Esophagus mucosa (tissue), 1 donor: ENCODE measurements at regions not wholly inside any gene's neighbourhood (a gene's known extent, or its start where the extent isn't known, plus 50 kb on each side); places are given as distances from the start of the nearest gene placed in this dataset.
"Not testable (repeated sequence)": the region's sequence is repeated elsewhere in the genome, so short reads cannot be mapped to it uniquely, and the experiment has no call there.

Experiments
- ATAC-seq: fragments of 200-7000 bp; cut with Tn5 transposase; one replicate; pipeline ENCODE4 v1.9.1; 2020
- donor health status: DM: yes; HTN: yes; CAD: no.

DNA sequence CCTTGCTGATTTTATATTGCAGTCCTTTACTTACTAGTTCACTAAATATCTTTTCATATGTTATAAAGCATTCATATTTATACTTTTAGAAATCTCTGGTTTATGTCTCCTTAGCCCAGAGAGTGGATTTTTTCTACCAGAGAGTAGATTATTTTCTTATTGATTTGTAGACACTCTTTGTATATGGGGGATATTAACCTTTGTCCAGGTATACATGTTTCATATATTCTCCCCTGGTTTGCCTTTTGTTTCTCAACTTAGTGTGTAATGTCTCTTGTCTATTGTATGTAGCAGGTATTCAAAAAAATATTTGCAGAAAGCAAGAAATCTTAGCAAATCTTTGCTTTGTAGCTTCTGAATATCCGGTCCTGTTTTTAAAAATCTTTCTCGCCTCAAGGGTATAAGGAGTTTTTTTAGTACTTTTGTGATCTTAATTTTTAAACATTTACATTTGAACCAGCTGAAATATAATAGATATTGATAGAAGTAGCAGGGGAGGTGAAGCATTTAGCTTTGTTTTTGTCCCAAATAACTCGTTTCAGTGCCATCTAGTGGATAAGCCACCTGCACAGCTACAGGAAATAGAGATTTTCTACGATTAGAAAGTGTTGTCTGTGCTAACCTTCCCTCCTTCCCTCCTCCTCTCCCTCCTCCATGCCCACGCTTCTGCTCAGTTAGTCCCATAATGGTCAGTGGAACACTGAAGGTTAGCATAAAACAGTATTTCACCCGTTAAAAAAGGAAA, 97.0 kb downstream of the PHETA1 start:
- no peak for ATAC-seq

DNA sequence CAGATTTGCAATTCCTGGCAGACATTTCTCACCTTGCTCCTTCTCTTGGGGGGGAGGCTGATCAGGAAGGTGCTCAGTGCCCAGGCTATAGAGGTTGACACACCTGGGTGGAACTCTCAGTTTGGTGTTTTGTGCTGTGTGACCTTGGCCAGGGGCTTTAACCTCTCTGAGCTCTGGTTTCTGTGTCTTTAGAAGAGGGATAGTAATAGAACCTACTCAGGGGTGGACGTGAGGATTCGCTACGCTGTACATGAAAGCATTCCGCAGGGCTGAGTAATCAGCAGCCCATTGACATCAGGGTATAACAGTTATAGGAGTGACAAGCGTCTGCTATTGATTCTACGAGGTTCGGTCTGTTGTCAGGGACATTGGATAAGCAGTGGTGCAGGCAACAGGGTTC, 98.1 kb downstream of the PHETA1 start:
- no peak for ATAC-seq

DNA sequence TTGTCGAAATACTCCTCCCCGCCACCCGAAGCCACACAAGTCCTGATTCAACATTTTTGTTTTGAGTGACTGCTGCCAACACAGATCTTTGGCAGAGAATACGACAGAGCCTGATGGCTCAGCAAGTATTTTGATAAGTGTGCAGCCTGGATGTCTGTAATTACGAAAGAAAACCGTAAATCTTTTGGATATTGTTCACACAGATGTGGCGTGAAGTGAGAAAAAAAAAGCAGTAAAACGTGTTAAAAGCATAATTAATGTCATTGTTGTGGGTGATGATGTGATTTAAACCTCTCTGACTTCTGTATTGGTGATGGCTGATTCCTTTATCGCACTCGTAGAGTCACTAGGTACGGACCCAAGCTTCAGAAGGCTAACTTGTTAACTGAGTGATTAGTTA, 98.7 kb downstream of the PHETA1 start:
- ATAC-seq: no peak

DNA sequence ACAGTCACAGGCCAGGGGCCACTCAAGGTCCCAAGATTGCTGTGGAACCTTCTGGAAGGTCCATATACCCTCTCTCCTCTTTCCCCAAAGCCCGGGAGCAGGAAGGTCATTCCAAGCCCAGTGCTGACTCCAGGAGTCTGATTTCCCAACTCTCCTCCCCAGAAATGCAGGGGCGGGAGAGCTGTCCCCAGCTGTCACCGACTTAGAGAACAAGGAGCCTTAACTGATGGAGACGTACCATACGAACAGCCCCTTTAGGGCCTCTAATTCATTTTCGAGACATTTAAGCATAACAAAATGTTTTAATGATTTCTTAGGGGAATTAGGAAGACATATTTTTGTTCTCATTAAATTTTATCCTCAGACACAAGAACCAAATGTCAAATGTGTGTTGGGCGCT, 99.2 kb downstream of the PHETA1 start:
- ATAC-seq: no peak

DNA sequence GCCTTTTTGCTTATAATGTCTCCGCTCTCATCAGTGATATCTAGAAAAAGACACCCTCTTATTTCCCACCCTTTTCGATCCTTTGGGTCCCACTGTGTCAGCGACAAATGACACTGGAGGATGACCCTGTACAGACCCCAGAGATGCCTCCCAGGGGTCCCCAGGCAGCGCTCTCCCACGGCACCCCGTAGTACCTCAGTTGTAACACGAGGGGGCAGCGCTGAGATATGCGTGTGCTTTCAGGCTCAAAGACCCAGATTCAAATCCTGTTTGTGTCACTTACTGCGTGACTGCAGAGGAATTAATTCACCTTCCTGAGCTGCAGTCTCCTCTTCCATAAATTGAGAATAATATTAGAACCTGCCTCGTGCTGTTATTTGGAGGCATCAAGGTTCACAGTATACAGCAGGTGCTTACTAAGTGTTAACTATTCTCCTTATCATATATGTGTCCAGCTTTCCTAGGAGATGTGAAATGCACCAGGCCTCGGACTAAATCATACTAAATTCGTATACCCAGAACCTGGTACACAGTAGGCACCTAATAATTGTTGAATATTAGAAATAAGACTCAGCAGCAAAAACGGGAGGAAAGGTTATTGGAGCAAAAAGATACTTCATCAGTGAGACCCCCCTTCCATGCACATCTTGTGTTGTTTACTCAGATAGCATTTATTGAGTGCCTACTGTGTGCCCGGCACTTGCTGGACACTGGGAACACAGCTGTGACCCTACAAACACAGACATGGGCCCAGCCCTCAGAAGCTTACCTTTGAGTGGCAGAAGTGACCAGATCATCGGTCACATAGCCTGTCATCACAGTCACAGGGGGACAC, 99.9 kb downstream of the PHETA1 start:
- no peak for ATAC-seq

DNA sequence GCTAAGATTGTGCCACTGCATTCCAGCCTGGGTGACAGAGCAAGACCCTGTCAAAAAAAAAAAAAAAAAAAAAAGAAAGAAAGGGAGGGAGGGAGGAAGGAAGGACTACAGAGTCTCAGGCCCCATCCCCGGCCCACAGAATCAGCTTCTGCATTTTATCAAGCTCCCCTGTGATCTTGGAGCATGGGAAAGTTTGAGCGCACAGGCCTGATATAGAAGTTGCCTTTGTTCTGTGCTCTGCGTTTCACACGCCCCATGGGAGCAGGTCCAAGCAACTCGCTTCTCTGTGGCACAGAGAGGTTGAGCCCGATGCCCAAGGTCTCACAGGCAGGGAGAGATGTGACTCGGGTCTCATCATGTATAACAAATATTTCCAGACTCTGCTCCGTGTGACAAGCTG, 101.8 kb downstream of the PHETA1 start:
- ATAC-seq: no peak

DNA sequence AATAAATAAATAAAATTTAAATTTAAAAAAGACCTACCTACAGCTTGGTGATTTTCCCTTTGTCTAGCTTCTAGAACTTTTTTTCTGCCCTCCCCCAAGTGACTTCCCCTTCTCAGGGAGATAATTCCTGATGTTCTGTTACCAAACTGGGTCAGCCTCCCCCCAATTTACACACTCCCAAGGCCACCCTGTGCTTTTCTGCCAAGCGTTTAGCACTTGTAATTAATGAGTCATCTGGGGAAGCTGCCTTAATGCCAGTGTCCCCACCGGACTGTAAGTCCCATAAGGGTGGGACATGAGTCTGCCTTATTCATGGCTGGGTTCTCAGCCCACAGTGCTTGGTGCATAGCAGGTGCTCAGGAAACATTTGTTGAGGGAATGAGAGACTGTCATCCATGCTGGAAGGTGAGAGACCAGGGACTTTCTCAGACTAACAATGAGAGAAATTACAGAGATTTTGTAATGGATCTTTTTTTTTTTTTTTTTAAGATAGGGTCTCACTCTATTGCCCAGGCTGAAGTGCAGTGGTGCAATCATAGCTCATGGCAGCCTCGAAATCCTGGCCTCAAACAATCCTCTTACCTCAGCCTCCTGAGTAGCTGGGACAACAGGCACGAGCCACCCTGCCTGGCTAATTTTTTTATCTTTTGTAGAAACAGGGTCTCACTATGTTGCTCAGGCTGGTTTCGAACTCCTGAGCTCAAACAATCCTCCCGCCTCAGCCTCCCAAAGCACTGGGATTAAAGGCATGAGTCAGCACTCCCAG, 106.8 kb downstream of the PHETA1 start:
- no peak for ATAC-seq

DNA sequence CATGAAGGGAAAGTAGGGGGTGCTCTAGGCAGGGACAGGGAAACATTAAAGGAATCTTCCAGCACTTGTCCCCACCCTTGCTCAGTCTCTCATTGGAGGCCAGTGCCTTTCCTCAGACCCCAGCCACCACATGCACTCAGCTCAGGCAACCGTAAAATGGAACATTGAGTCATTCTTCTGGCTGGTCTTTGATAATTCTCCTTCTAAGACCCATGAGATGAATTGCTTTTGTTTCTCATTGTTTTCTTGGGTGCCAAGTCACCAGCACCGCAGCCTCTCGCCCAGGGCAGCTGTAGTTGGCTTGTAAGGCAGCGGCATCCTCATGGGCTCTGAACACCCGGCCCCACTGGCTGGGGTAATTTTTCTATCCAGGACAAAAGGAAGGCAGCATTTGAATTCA, 108.2 kb downstream of the PHETA1 start:
- ATAC-seq: no peak

DNA sequence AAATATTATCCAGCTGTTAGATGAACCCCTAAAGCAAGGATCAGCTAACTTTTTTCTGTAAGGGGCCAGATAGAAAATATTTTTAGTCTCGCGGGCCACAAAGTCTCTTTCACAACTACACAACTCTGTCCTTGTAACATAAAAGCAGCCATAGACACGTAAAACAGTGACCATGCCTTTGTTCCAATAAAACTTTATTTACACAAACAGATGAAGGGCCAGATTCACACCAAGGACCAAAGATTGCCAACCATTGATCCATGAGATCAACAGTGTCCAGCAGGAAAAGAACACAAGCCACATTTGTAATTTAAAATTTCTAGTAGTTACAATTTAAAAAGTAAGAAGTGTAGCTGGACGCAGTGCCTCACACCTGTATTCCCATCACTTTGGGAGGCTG, 109.7 kb downstream of the PHETA1 start:
- ATAC-seq: no peak

DNA sequence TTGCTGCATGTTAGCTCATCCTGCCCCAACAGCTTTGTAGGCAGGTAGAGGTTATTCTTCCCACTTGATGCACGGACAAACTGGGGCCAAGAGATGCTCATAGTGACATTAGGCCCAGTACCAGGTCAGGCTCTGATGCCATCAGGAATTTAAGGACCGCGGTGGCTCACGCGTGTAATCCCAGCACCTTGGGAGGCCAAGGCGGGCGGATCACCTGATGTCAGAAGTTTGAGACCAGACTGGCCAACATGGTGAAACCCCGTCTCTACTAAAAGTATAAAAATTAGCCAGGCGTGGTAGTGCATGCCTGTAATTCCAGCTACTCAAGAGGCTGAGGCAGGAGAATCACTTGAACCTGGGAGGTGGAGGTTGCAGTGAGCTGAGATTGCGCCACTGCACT, 110.8 kb downstream of the PHETA1 start:
- ATAC-seq: not testable (repeated sequence)

DNA sequence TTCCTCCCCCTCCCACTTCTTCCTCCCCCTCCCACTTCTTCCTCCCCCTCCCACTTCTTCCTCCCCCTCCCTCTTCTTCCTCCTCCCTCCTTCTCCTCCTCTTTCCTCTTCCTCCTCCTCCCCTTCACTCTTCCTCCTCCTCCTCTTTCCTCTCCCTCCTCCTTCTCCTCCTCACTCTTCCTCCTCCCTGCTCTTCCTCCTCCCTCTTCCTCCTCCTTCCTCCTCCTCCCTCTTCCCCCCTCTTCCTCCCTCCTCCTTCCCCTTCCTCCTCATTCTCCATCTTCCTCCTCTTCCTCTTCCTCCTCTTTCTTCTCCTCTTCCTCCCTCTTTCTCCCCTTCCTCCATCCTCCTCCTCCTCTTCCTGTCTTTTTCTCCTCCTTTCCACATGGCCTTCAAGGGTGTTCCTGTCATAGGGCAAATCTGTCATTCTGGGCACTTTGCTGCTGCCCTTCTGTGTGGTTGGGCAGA, 111.4 kb downstream of the PHETA1 start:
- no peak for ATAC-seq

DNA sequence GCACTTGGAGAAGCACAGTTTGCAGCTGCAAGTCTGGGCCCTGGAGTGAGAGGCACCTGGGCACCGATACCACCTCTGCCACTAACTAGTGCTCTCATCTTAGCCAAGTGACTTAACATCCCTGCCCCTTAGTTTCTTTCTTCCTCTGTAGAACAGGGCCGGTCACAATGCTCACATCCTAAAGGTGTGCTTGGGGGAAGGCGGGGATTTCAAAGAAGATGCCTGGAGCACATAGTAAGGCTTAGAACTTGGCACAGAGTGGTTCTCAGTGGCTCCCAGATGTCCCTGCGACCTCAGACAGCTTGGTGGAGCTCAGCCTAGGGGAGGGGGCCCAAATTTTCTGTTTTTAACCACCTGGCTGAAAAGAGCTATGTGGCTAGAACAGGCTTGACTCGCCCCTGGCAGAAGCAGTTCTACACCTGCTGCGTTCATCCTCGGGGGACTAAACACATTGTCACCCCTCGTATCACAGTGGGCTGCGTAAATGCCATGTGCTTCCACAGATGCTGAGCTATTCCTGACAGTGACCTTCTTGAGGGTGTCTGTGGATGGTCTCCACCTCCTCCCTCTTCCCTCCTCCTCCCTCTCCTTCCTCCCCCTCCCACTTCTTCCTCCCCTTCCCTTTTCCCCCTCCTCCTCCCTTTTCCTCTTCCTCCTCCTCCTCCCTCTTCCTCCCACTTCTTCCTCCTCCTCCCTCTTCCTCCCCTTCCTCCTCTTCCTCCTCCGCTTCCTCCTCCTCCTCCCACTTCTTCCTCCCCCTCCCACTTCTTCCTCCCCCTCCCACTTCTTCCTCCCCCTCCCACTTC, 112.1 kb downstream of the PHETA1 start:
- no peak for ATAC-seq

DNA sequence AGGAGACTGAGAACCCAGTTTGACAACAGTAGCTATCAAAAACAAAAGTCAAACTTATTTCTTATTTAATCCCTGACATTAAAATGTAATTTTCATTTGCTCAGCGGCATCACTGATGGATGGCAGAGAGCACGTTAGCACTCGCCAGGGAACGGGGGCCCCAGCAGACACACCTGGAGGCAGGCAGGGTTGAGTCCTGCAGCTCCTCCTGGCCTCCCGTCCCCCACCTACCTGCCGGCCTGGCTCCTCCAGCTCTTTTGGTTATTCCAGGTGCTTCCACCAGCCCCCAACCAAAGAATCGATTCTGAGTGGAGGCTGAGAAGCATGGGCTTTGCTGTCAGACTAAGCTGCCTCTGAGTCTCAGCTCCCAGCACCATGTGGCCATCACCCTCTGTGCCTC, 113.6 kb downstream of the PHETA1 start:
- no peak for ATAC-seq

DNA sequence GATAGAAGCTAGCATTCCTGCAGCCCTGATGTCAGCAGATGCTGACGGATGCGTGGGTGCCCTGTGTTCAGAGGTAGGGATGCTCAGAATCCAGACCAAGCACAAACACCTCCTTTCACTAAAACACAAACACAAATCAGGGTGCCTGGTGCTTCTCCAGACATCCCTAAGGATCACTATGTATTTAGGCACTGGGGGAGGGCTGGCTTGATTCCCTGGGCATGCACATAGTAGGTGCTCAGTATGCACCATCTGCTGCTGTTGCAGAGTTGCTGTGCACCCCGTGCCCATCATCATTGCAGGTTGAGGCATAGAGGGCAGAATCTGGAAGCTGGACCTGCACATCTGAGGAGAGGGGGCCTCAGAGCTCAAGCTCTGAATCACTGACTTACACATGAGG, 114.8 kb downstream of the PHETA1 start:
- ATAC-seq: no peak

DNA sequence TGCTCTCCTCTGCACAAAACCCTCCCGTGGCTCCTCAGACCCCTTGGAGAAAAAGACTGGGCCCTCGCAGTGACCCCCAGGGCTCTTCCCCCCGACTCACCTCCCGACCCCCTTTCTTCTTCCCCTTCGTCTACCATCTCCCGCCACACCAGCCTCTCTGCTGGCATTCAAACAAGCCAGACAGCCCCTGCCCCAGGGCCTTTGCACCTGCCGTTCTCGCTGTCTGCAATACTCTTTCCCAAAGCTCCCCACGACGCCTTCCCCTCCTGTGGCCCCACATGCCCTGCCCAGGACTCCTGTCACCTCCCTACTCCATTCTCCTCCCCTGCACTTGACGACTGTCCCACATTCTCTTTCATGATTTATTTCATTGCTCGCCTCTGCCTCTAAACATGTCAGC, 115.7 kb downstream of the PHETA1 start:
- no peak for ATAC-seq

DNA sequence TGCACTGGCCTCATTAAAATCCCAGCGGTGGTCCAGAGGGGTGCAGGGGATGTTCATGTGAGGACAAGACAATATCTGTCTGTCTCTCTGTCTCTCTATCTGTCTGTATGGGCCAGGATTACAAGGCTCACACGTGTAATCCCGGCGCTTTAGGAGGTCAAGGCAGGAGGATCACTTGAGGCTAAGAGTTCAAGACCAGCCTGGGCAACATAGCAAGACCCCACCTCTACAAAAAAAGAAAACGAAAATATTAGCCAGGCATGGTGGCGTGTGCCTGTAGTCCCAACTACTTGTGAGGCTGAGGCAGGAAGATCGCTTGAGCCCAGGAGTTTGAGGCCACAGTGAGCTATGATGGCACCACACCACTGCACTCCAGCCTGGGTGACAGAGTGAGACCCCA, 117.1 kb downstream of the PHETA1 start:
- ATAC-seq: no peak

DNA sequence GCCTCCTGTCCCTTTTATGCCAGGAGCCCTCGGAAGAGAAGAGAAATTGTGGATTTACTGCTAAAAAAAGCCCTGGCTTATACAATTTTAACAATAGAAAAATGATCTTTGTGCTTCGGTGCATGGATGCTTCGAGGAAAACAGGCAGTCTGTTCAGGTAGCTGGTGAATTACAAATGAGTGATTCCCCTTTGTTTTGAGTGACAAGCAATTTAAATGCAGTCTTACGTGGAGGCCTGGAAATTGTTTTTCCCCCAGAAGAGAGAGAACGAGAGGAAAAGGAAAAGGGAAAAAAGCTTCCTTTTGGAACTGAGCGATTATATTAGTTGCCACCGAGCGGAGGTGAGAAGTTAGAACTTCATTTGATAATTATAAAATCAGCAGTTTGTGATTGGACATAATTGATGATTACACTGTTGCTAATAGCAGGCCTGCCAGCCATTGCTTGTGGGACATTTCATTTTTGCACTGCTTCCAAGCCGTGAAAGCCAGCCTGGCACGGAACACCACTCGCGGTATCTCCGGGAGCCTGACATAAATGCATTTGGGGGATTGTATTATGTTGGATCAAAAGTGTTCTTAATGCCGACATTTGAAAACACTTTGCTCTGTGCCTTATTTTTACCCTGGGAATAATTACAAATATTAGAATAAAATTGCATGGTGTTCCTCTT, 117.7 kb downstream of the PHETA1 start:
- ATAC-seq: no peak

DNA sequence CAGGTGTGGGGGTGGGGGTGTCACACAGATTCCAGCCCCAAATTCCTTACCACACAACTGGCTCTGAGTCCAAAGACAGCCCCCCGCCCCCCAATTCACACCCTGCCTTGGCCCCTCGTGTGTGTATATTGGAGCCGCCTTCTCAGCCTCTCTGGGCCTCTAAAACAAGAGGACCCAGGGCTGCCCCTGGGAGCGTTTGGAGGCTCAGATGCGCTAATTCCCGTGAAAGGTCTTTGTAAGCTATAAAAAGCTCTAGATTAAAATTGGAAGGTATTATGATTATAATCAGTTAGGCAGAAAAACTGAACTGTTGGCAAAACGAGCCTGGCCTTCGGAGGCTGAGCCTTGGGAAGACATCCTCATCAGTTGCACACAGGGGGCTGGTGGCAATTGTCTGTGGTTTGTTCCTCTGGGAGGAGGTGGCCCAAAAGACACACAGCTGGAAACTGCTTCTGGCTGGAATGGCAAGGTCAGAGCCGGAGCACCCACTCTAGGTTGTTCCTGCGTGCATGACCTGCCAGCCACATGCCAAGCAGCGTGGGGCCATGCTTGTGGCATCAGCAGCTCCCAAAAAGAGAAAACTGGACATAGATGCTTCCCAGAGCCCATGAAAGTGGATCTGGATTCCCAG, 118.5 kb downstream of the PHETA1 start:
- ATAC-seq: no peak

DNA sequence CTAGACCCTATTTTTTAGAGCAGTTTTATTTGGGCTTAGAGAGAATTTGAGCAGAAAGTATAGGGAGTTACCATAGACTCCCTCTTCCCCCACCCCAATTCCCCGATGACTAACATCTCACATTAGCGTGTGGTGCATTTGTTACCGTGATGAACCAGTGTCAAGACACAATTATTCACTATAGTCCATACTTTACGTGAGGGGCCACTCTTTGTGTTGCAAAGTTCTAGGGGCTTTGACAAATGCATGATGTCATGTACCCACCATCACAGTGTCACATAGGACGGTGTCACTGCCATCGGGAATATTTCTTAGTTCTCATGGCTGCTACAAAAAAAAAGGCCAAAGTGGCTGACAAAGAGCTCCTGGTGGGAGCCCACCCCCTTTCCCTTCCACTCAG, 119.1 kb downstream of the PHETA1 start:
- ATAC-seq: no peak

DNA sequence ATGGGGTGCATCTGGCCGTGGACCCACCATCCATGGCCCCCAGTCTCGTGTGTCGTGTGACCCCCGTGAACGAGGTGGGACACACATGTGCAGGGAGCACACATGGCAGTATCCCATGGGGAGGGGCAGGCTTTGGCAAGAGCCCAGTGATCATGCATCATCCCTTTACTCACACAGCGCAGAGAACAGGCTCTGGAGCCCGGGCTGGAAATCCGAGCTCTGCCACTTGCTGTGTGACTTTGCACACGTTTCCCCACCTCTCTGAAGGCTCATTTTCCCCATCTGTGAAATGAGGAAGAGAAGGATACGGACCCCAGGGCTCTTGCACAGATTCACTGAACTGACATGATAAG, 119.9 kb downstream of the PHETA1 start:
- ATAC-seq: peak; percentile 58

DNA sequence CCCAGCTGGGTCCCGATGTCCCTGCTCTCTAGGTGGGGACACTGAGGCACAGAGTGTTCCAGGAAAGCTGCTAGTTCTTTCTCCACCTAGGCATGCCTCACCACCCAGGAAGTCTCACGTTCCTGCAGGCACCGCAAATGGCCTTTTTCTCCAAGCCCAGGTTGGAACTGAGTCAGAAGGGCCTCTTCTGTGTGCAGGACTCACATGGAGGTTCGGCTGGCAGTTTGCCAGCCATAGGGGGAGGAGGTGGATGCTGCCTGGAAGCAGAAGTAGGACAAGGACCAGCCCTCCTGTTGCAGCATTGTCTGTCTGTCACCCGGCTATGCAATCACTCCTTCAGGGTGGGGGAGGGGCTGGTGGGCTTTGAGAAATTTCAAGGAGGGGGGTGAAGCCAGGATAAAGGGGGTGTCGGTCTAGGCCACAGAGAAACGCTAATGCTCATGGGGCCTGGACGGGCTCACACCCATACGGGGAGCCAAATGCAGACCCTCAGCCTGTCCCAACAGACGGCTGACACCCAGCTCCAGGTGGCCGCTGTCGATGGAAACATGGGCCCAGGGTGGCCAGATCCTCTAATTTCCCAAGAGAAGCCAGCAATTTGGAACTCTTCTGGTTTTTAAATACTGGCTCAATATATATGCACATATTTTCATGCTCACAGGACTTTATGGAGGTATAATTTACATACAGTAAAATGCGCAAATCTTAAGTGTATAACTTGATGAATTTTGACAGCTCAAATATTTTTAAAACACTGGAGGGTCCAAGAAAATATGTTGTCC, 120.5 kb downstream of the PHETA1 start:
- peak; percentile 13 for ATAC-seq
